Liver (tissue), 3 donors: ENCODE measurements at regions not wholly inside any gene's neighbourhood (a gene's known extent, or its start where the extent isn't known, plus 50 kb on each side); places are given as distances from the start of the nearest gene placed in this dataset.

Source experiments
- ATF3 ChIP-seq: IDR thresholded peaks from 2 replicates; pipeline ENCODE4 v1.6.1; 2016; ENCODE audit warnings: antibody characterized with exemption
- CTCF ChIP-seq: fragments of 150-350 bp; IDR thresholded peaks from 2 replicates; pipeline ENCODE4 v1.5.1; 2017; ENCODE audit warnings: improper control_type of control experiment, low read depth, low read length; ENCODE audit not compliant: missing input control
- EGR1 ChIP-seq, 2 donors: IDR thresholded peaks; 2 replicates each; pipeline ENCODE4 v1.6.1; 2016 to 2018; ENCODE audit warnings: antibody characterized with exemption in 2 of 2, low read depth in 2 of 2
- FOXA1 ChIP-seq: IDR thresholded peaks from 2 replicates; pipeline ENCODE4 v1.6.1; 2016; ENCODE audit warnings: antibody characterized with exemption
- GABPA ChIP-seq, 2 donors: IDR thresholded peaks in 1 of 2; conservative IDR thresholded peaks in 1 of 2; 2 replicates each; pipeline ENCODE4 v1.6.1; 2016; ENCODE audit warnings: antibody characterized with exemption in 2 of 2, mild to moderate bottlenecking in 1 of 2, moderate library complexity in 1 of 2
- RAD21 ChIP-seq, 2 donors: IDR thresholded peaks; 2 replicates each; pipeline ENCODE4 v1.6.1; 2016; ENCODE audit warnings: antibody characterized with exemption in 2 of 2, mild to moderate bottlenecking in 2 of 2
- TAF1 ChIP-seq: conservative IDR thresholded peaks from 2 replicates; pipeline ENCODE4 v1.6.1; 2016; ENCODE audit warnings: antibody characterized with exemption, mild to moderate bottlenecking
- YY1 ChIP-seq: IDR thresholded peaks from 2 replicates; pipeline ENCODE4 v1.6.1; 2016; ENCODE audit warnings: antibody characterized with exemption, mild to moderate bottlenecking
- TF ChIP-seq, protein P1 (sequence below): IDR thresholded peaks from 2 replicates; pipeline ENCODE4 v1.6.1; 2016; ENCODE audit warnings: antibody characterized with exemption, mild to moderate bottlenecking
- TF ChIP-seq, protein P2 (sequence below): IDR thresholded peaks from 2 replicates; pipeline ENCODE4 v1.6.1; 2016; ENCODE audit warnings: antibody characterized with exemption
- donor health status: healthy.
- donor health status: healthy.

DNA sequence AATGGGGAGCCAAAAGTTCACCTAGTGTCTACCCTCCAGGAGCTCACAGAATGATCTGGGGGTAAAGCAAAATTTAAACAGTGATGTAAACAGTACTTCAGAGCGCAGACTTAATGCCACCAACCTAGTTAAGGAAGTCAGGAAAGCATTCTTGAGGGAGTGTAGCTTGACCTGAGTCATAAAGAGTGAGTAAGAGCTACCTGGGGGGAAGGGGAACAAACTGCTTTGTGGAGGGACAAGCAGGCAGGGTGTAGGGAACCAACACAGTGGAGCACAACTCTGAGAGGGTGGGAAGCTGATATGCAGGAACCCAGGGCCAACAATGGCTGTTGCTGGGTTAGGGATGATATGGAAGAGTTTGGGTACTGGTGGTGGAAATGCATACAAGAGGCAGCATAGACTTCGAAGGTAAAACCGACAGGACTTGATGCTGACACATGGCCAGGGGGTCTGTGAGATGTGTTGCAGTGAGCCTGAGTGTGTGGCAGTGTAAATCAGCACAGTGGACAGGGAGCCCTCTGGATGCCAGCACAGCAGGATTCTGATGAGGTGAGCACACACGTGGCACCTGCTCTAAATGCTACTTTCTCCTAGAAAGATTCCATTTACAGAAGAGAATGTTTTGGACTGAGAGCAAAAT is 58.3 kb upstream of the CYP2D6 start:
- TF ChIP-seq CTCF (no peak), FOXA1 (no peak), ATF3 (no peak), TAF1 (no peak), GABPA (IDR thresholded peaks at IDR 0.05 in 1 of 2, conservative IDR thresholded peaks at IDR 0.05 in 1 of 2) (no peak), YY1 (no peak), EGR1 (IDR thresholded peaks at IDR 0.05; ENCODE audit: low read depth in 2 of 2) (no peak), RAD21 (IDR thresholded peaks at IDR 0.05) (no peak)
- TF ChIP-seq, protein P1, sequence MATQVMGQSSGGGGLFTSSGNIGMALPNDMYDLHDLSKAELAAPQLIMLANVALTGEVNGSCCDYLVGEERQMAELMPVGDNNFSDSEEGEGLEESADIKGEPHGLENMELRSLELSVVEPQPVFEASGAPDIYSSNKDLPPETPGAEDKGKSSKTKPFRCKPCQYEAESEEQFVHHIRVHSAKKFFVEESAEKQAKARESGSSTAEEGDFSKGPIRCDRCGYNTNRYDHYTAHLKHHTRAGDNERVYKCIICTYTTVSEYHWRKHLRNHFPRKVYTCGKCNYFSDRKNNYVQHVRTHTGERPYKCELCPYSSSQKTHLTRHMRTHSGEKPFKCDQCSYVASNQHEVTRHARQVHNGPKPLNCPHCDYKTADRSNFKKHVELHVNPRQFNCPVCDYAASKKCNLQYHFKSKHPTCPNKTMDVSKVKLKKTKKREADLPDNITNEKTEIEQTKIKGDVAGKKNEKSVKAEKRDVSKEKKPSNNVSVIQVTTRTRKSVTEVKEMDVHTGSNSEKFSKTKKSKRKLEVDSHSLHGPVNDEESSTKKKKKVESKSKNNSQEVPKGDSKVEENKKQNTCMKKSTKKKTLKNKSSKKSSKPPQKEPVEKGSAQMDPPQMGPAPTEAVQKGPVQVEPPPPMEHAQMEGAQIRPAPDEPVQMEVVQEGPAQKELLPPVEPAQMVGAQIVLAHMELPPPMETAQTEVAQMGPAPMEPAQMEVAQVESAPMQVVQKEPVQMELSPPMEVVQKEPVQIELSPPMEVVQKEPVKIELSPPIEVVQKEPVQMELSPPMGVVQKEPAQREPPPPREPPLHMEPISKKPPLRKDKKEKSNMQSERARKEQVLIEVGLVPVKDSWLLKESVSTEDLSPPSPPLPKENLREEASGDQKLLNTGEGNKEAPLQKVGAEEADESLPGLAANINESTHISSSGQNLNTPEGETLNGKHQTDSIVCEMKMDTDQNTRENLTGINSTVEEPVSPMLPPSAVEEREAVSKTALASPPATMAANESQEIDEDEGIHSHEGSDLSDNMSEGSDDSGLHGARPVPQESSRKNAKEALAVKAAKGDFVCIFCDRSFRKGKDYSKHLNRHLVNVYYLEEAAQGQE, result no peak
- TF ChIP-seq, protein P2, sequence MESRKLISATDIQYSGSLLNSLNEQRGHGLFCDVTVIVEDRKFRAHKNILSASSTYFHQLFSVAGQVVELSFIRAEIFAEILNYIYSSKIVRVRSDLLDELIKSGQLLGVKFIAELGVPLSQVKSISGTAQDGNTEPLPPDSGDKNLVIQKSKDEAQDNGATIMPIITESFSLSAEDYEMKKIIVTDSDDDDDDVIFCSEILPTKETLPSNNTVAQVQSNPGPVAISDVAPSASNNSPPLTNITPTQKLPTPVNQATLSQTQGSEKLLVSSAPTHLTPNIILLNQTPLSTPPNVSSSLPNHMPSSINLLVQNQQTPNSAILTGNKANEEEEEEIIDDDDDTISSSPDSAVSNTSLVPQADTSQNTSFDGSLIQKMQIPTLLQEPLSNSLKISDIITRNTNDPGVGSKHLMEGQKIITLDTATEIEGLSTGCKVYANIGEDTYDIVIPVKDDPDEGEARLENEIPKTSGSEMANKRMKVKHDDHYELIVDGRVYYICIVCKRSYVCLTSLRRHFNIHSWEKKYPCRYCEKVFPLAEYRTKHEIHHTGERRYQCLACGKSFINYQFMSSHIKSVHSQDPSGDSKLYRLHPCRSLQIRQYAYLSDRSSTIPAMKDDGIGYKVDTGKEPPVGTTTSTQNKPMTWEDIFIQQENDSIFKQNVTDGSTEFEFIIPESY, result no peak
